GM12873 (cell line): ENCODE measurements at regions not wholly inside any gene's neighbourhood (a gene's known extent, or its start where the extent isn't known, plus 50 kb on each side); places are given as distances from the start of the nearest gene placed in this dataset.

Experiments
- TF ChIP-seq, protein P1 (sequence below): IDR thresholded peaks from 2 replicates; pipeline ENCODE4 v1.5.1; 2012; ENCODE audit warnings: low read depth, mild to moderate bottlenecking, moderate library complexity, low read length, control low read depth; ENCODE audit not compliant: insufficient read depth; ENCODE audit errors: missing control alignments

DNA sequence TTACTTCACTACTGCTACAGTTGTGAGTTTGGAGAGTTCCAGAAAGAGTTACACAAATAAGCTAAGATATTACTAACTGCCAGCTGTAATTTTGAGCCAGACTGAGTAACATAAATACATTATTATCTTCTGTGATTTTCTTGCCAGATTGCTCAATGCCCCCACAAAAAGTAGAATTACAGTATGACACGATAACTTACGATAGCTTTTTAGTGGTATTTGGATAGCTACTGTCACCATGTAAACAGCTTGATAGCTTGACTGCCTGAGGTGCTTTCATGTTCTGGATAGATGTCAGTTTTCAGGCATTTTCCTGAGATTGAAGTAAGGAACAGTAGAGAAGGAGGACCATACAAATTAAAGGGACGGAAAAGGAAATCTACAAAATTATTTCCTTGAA, 533.3 kb downstream of the SOCS6 start:
- TF ChIP-seq, protein P1, sequence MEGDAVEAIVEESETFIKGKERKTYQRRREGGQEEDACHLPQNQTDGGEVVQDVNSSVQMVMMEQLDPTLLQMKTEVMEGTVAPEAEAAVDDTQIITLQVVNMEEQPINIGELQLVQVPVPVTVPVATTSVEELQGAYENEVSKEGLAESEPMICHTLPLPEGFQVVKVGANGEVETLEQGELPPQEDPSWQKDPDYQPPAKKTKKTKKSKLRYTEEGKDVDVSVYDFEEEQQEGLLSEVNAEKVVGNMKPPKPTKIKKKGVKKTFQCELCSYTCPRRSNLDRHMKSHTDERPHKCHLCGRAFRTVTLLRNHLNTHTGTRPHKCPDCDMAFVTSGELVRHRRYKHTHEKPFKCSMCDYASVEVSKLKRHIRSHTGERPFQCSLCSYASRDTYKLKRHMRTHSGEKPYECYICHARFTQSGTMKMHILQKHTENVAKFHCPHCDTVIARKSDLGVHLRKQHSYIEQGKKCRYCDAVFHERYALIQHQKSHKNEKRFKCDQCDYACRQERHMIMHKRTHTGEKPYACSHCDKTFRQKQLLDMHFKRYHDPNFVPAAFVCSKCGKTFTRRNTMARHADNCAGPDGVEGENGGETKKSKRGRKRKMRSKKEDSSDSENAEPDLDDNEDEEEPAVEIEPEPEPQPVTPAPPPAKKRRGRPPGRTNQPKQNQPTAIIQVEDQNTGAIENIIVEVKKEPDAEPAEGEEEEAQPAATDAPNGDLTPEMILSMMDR: no peak

DNA sequence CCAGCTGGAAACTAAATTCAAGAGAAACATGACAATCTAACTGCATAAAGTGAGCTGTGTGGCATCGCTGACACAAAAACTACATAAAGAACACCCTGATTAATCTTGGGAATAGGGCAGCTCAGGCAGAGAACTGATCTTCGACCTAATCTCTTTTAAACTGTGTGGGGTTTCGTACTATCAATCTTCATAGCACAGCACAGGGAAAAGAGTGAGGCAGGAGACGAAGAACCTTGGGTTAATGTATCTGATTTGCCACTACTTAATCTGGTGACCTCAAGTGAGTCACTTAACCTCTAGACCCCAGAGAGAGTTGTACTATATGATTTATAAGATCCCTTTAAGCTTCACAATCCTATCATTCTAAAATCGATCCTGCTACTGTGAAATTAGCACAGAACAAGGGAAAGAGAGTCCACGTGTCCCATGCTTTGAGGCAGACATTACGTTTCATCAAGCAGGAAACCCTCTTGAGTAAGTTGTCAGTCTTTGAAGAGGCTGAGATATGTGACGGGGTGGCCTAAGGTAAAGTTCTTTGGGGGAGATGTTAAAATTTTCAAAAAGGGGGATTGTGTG, 519.7 kb downstream of the SOCS6 start:
- TF ChIP-seq, protein P1: no peak

DNA sequence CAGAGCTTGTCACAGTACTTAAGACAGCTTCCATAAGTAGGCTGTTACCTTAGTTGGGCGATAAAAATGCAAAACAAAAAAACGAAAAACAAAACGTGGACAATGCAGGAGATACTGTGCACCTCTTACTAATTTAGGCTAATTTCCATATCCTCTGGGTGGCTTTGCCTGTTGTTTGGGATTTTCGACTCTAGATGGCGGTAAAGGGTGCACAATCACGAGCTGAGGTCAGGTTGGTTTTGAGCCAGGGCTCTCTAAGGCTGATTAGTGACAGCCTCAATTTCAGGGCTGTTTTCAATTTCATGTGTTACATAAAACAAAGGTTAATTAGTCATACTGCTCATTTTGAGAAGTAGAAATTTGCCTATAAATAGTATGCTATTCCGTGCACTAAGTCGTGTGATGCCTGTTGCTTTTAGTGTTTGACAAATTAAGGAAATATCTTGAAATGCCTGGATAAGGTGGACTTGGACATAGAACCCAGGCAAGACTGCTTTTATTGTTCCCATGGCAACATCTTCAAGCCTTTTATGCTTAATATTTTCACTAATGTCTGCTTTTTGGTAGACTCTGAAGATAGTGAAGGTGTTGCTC, 493.1 kb downstream of the SOCS6 start:
- TF ChIP-seq, protein P1: peak; percentile 79

DNA sequence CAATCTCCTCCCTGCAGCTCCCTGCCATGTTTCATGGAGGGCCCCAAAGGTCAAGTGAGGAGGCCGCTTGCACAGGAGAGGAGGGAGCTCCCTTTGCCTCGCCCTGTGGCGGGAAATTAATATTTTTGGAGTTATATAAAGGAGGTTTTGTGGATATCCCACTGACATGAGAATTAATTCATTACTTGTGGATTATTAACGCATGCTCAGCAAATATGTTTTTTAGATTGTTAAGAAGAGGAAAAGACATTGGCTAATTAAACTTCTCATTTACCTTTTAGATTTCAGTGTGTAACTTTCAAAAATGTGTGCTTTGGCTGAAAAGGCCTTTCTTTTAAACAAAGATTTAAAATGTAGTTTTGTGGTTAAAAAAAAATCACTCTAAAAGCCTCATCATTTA, 474.0 kb downstream of the SOCS6 start:
- TF ChIP-seq, protein P1: no peak

DNA sequence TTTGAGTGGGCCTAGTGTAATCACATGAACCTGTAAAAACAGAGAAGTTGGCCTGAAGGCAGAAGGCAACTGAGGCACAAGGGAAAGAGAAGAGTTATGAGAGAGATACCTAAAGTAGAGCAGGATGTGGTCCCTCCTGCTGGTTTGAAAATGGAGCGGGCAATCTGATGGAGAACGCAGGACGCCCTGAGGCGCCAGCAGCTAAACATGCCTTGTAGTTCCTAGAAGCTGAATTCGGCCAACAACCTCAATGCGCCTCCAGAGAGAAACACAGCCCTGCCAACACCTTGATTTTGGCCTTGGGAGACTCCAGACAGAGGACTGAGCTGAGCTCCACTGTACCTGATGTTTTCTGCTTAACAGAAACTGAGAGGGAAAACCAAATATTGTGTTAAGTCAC, 469.9 kb downstream of the SOCS6 start:
- TF ChIP-seq, protein P1: no peak

DNA sequence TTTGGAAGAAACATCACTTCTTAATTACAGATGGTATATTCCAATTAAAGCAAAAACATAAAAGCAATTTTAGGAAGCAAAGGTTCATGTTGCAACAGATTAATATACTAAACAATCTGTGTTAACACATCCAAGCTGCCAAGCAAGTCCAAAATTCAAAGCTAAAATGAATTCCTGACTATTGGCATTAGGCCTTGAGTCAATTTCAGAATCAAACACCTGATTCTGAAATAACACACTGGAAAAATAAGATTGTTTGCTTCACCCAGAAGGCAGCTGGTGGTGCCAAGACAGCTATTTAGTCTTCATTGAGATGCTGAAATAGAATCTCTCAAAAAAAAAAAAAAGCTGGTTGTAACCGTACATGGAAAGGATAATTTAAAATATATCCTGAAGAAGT, 465.6 kb downstream of the SOCS6 start:
- TF ChIP-seq, protein P1: no peak

DNA sequence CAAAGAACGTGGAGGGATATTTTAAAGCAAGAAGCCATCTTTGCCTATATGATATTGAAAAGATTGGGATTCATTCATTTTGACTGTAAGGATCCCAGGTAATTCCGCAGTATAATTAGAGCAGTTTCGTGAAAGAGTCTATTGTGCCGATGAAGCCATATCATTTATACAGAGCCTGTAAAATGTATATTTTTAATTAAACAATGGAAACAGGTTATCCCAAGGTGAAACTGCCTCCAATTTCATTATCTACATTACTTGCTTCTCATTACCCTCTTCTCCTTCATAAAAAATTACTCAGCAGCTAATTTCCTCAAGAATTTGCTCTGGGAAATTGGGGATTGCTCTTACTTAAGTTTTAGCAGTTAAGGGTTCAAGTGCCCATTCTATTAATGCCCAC, 444.1 kb downstream of the SOCS6 start:
- TF ChIP-seq, protein P1: no peak

DNA sequence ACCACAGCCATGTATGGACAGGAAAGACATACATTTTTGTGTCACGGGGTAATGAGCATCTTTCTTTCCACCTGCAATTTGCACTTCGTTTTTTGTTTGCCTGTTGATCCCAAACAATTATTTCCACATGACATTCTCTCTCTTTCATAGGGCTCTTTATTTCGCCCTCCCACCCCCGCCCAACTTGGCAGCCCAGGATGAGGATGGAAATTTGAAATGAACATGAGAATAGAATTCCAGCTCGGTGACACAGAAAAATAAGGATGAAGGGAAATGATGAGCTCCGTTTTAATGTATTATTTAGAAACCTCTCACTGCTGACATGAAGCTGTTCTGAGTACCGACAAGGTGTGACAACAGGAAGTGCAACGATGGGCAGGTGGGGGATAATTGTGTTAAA, 443.3 kb downstream of the SOCS6 start:
- TF ChIP-seq, protein P1: no peak
